Coronary artery (tissue), 2 donors: ENCODE measurements at regions not wholly inside any gene's neighbourhood (a gene's known extent, or its start where the extent isn't known, plus 50 kb on each side); places are given as distances from the start of the nearest gene placed in this dataset.

Experiments used
- DNase-seq: peaks from one replicate; pipeline ENCODE4 v3.0.0-alpha.2; 2017; ENCODE audit warnings: low spot score
- H3K27ac ChIP-seq, 2 donors: fragments of 200-600 bp; sonication (generic); one replicate each; pipeline ENCODE4 v1.5.1; 2016 to 2019
- H3K4me3 ChIP-seq: fragments of 200-600 bp; sonication (generic); 2 replicates; pipeline ENCODE4 v1.5.1; 2016; ENCODE audit warnings: mild to moderate bottlenecking, moderate library complexity
- CTCF ChIP-seq: fragments of 200-600 bp; sonication (generic); IDR thresholded peaks from one replicate; pipeline ENCODE4 v1.5.1; 2019; ENCODE audit warnings: antibody characterized with exemption

GRCh38 chr13:60627071-60627686, 230.2 kb downstream of the TDRD3 start:
- no peak for TF ChIP-seq CTCF
- Histone ChIP-seq H3K4me3 (no peak overlapping the region), H3K27ac (no peak overlapping the region)
- DNase-seq, result no peak
